ENCODE measurements at regions not wholly inside any gene's neighbourhood (a gene's known extent, or its start where the extent isn't known, plus 50 kb on each side); places are given as distances from the start of the nearest gene placed in this dataset.

- TF ChIP-seq GTF2F1 (IDR thresholded peaks at IDR 0.05; ENCODE audit: borderline replicate concordance, low read depth, low read length) (no peak), KDM1A (IDR thresholded peaks at IDR 0.05; ENCODE audit: borderline replicate concordance, low read length) (no peak), ASH2L (IDR thresholded peaks at IDR 0.05; ENCODE audit: low read length) (no peak), POLR2A (IDR thresholded peaks at IDR 0.05; ENCODE audit: control extremely low read depth in 1 of 2, low read depth in 2 of 2, low read length in 2 of 2) (no peak), TAF7 (optimal IDR thresholded peaks at IDR 0.05; ENCODE audit: borderline replicate concordance, low read depth, low read length) (no peak)
Measured at GRCh38 chr6:134443009-134443408, 125.1 kb upstream of the SGK1 start (continued).
